SH-SY5Y (cell line): ENCODE measurements at regions not wholly inside any gene's neighbourhood (a gene's known extent, or its start where the extent isn't known, plus 50 kb on each side); places are given as distances from the start of the nearest gene placed in this dataset.

Experiments
- GATA2 ChIP-seq: IDR thresholded peaks from 2 replicates; pipeline ENCODE4 v1.6.1; 2011; ENCODE audit warnings: mild to moderate bottlenecking, low read depth, low read length
- GATA3 ChIP-seq: IDR thresholded peaks from 2 replicates; pipeline ENCODE4 v1.6.1; 2011; ENCODE audit warnings: low read depth, mild to moderate bottlenecking, low read length, moderate library complexity

GRCh38 chr4:78667325-78667724 lies 108.8 kb upstream of the BMP2K start:
- TF ChIP-seq GATA2 (no peak), GATA3 (no peak)
